GM21515 (cell line): ENCODE measurements at regions not wholly inside any gene's neighbourhood (a gene's known extent, or its start where the extent isn't known, plus 50 kb on each side); places are given as distances from the start of the nearest gene placed in this dataset.

ENCODE experiments used
- ATAC-seq: cut with Tn5 transposase; IDR thresholded peaks from one replicate; pipeline ENCODE4 v1.9.1; 2021; ENCODE audit not compliant: unreplicated experiment

- ATAC-seq, result no peak
Observed at GRCh38 chr18:27411911-27412310, 226.8 kb upstream of the CHST9 start.

GRCh38 chr18:27411013-27411412 lies 225.9 kb upstream of the CHST9 start:
- no peak for ATAC-seq

GRCh38 chr18:27404855-27405254 lies 219.7 kb upstream of the CHST9 start:
- ATAC-seq, result no peak

GRCh38 chr18:27400001-27400400 lies 214.9 kb upstream of the CHST9 start:
- no peak for ATAC-seq

- ATAC-seq, result no peak
Observed at GRCh38 chr18:27395752-27396151, 210.6 kb upstream of the CHST9 start.

- ATAC-seq, result no peak
Observed at GRCh38 chr18:27394687-27395086, 209.6 kb upstream of the CHST9 start.

- no peak for ATAC-seq
Observed at GRCh38 chr18:27382567-27383216, 197.6 kb upstream of the CHST9 start.

GRCh38 chr18:27378431-27379095 lies 193.5 kb upstream of the CHST9 start:
- ATAC-seq, result no peak

- ATAC-seq, result no peak
Observed at GRCh38 chr18:27377251-27377650, 192.1 kb upstream of the CHST9 start.

- no peak for ATAC-seq
Observed at GRCh38 chr18:27372386-27372785, 187.3 kb upstream of the CHST9 start.

GRCh38 chr18:27366665-27367064 lies 181.6 kb upstream of the CHST9 start:
- ATAC-seq, result no peak

GRCh38 chr18:27366151-27366550 lies 181.0 kb upstream of the CHST9 start:
- no peak for ATAC-seq

- no peak for ATAC-seq
Observed at GRCh38 chr18:27363872-27364271, 178.8 kb upstream of the CHST9 start.

- ATAC-seq, result no peak
Observed at GRCh38 chr18:27361477-27361876, 176.4 kb upstream of the CHST9 start.

GRCh38 chr18:27355308-27355707 lies 170.2 kb upstream of the CHST9 start:
- ATAC-seq, result no peak

GRCh38 chr18:27353273-27353672 lies 168.2 kb upstream of the CHST9 start:
- ATAC-seq, result no peak

GRCh38 chr18:27349284-27349882 lies 164.3 kb upstream of the CHST9 start:
- ATAC-seq, result no peak

- ATAC-seq, result no peak
Observed at GRCh38 chr18:27331606-27332005, 146.5 kb upstream of the CHST9 start.

- ATAC-seq, result no peak
Observed at GRCh38 chr18:27314996-27315395, 129.9 kb upstream of the CHST9 start.

- no peak for ATAC-seq
Observed at GRCh38 chr18:27313678-27314077, 128.6 kb upstream of the CHST9 start.

- ATAC-seq, result no peak
Observed at GRCh38 chr18:27312853-27313252, 127.7 kb upstream of the CHST9 start.

GRCh38 chr18:27312153-27312552 lies 127.0 kb upstream of the CHST9 start:
- no peak for ATAC-seq
